Kidney capillary endothelial cell (primary cell): ENCODE measurements at regions not wholly inside any gene's neighbourhood (a gene's known extent, or its start where the extent isn't known, plus 50 kb on each side); places are given as distances from the start of the nearest gene placed in this dataset.
"Not testable (repeated sequence)": the region's sequence is repeated elsewhere in the genome, so short reads cannot be mapped to it uniquely, and the experiment has no call there.

ENCODE experiments used
- DNase-seq: peaks from one replicate; pipeline ENCODE4 v3.0.0-alpha.2; 2018; ENCODE audit warnings: low spot score

GRCh38 chr16:29310243-29310642 lies 96.3 kb downstream of the NPIPB11 start:
- not testable (repeated sequence) for DNase-seq

- not testable (repeated sequence) for DNase-seq
Measured at GRCh38 chr16:29309601-29310000, 96.9 kb downstream of the NPIPB11 start.

GRCh38 chr16:29308644-29309546 lies 97.6 kb downstream of the NPIPB11 start:
- no peak for DNase-seq

GRCh38 chr16:29307598-29308507 lies 98.7 kb downstream of the NPIPB11 start:
- DNase-seq = no peak

GRCh38 chr16:29306943-29307597 lies 99.4 kb downstream of the NPIPB11 start:
- no peak for DNase-seq

DNA sequence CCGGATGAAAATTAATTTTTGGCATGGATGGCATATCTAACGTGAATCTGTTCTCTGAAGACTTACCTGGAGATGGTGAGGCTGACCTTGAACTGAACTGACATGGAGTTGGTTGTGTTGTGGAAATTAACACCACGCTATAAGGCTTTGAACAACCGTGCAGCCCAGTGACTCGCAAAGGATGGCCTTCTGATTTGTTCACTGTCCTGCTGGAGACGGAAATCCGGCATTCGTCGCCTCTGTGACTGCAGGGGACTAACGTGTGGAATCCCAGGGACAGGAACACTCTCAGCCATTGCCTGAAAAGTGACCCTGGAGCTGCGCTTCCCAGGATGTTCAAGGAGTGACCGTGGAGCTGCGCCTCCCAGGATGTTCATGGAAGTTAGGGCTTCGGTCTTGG lies 100.3 kb downstream of the NPIPB11 start:
- DNase-seq = no peak

GRCh38 chr16:29305018-29305417 lies 101.5 kb downstream of the NPIPB11 start:
- DNase-seq = not testable (repeated sequence)

- DNase-seq = no peak
Measured at GRCh38 chr16:29304251-29304650, 102.3 kb downstream of the NPIPB11 start.

DNA sequence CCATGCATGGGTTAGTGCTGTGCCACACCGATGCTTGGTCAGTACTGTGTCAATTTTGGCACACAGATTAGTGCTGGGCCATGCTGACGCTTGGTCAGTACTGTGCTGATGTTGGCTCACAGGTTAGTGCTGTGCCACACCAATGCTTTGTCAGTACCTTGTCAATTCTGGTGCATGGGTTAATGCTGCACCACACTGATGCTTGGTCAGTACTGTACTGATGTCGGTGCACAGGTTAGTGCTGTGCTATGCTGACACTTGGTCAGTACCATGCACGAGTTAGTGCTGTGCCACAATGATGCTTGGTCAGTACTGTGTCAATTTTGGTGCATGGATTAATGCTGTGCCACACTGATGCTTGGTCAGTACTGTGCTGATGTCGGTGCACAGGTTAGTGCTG lies 103.0 kb downstream of the NPIPB11 start:
- no peak for DNase-seq

DNA sequence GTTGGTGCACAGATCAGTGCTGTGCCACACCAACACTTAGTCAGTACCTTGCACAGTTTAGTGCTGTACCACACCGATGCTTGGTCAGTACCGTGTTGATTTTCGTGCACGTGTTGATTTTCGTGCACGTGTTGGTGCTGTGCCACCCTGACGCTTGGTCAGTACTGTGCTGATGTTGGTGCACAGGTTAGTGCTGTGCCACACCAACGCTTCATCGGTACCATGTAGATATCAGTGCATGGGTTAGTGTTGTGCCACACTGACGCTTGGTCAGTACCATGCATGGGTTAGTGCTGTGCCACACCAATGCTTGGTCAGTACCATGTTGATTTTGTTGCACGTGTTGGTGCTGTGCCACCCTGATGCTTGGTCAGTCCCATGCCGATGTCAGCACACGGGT lies 103.5 kb downstream of the NPIPB11 start:
- no peak for DNase-seq

DNA sequence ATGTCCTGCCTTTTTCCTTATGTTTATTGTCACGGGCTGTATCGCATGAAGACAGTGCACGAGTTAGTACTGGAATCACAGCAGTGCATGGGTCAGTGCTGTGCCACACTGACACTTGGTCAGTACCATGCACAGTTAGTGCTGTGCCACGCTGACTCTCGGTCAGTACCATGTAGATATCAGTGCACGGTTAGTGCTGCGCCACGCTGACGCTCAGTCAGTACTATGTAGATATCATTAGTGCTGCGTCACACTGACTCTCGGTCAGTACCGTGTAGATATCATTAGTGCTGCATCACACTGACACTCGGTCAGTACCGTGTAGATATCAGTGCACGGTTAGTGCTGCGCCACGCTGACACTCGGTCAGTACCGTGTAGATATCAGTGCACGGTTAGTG lies 104.1 kb downstream of the NPIPB11 start:
- DNase-seq = not testable (repeated sequence)

- DNase-seq = not testable (repeated sequence)
Measured at GRCh38 chr16:29301662-29302285, 104.7 kb downstream of the NPIPB11 start.

DNA sequence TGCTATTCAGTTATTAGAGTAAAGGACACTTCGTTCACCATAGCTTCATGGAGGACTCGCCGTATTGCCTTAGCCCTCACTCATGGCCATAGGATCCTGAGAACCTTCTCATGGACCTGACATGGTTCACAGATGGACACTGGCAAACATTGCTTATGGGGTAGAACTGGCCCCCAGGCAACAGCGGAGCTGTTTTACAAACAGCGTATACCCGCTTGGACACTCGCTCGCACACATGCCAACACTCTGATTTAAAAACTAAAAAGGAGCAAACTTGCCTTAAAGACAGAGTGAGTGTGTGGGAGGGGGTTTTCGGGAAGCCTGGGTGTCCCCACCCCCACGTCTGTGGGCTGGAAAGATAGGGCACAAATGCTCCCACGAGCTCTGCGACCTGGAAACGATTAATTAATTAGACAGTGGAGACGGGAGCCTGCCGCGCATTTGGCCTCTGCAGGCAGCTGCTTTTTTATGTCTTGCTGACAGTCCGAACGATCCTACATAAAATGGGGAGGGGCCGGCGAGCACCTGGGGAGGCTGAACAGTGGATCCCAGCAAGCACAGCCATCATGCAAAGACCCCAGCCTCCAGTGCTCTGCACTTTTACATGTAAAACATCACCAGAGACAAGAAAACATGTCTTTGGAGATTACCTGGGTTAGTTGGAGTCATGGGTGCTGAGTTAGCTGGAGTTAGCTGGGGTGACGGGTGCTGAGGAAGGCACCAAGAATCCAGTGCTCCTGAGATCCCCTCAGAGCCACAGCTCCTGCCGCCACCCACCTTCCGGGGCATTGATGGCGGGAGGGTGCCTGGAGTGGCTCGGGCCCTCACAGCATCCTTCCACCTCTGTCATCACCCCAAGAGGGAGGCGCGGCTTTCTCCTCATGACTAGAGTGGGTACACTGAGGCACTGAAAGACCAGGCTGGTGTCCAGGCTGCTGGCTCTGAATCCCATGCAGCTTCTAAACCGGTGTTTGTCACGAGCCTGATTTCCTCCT lies 105.7 kb downstream of the NPIPB11 start:
- not testable (repeated sequence) for DNase-seq

DNA sequence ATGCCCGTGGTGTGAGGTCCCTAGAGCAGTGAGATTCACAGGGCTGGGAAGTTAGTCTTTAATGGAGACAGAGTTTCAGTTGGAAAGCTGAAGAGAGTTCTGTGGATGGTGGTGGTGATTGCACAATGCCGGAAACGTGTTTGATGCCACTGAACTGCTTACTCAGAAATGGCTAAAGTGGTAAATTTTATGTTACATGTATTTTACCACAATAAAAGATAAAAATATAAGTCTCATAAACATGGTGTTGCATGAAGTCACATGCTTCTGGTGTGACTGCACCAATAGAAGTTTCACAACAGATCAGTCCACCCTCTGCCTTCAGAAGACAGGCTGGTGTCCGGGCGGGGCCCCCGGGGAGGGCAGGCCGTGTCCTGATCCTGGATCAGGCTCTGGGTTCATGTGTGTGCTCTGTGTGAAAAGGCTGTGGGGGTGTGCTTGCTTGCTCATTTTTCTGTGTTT lies 106.5 kb downstream of the NPIPB11 start:
- not testable (repeated sequence) for DNase-seq

- DNase-seq = not testable (repeated sequence)
Measured at GRCh38 chr16:29298997-29299396, 107.5 kb downstream of the NPIPB11 start.

DNA sequence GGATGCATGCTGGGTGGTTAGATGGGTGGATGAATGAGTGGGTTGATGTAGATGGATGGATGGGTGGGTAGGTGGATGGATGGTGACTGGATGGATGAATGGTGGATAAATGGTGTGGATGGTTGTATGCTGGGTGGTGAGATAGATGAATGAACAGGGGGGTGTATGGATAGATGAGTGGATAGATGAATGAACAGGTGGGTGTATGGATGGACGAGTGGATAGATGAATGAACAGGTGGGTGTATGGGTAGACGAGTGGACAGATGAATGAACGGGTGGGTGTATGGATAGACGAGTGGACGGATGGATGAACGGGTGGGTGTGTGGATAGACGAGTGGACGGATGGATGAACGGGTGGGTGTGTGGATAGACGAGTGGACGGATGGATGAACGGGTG lies 108.2 kb downstream of the NPIPB11 start:
- not testable (repeated sequence) for DNase-seq

DNA sequence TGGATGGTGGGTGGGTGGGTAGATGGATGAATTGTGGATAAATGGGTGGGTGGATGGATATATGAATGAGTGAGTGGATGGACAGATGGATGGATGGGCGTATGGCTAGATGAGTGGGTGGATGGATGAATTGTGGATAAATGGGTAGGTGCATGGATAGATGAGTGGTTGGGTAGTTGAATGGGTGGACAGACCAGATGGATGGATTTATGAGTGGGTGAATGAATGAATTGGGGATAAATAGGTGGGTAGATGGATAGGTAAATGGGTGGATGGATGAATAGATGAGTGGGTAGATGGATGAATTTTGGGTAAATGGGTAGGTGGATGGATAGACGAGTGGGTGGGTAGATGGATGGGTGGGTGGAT lies 108.7 kb downstream of the NPIPB11 start:
- DNase-seq = not testable (repeated sequence)

- DNase-seq = not testable (repeated sequence)
Measured at GRCh38 chr16:29297144-29297808, 109.2 kb downstream of the NPIPB11 start.

- not testable (repeated sequence) for DNase-seq
Measured at GRCh38 chr16:29296176-29296575, 110.3 kb downstream of the NPIPB11 start.
